Femur (tissue), 1 donor: ENCODE measurements at regions not wholly inside any gene's neighbourhood (a gene's known extent, or its start where the extent isn't known, plus 50 kb on each side); places are given as distances from the start of the nearest gene placed in this dataset.

ENCODE experiments used
- DNase-seq: peaks from one replicate; pipeline ENCODE4 v3.0.0-alpha.2; 2017

DNA sequence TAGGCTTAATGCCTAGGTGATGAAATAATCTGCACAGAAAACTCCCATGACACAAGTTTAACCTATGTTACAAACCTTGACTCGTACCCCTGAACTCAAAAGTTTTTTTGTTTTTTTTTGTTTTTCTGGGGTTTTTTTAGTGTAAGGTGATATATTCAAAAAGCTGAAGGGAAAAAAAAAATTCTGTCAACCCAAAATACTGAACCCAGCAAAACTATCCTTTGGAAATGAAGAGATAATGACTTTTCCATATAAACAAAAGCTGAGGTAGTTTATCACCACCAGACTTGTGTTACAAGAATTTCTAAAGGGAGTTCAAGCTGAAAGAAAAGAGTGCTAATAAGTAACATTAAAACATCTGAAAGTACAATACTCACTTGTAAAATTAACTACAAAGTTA is 448.1 kb downstream of the KCNH5 start:
- DNase-seq, result no peak

GRCh38 chr14:62599616-62600385 is 445.5 kb downstream of the KCNH5 start:
- no peak for DNase-seq

- no peak for DNase-seq
These were observed 442.5 kb downstream of the KCNH5 start for GRCh38 chr14:62602712-62603111.

DNA sequence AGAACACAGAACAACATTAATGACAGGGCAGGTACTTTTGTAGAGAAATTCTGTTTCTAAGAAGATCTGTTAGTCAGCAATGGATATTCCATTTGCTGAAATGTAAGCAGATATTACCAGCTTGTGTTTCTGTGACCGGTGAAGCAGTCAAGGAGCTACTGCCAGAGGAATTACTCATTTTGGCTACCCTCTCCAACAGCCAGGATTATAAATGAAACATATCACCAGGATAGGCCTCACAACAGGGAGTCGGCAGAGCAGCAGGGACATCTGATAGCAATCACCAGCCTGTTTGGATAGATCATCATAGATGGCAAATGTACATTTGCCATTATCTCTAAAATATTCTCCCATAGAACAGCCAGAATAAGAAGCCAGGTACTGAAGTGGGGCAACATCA is 440.7 kb downstream of the KCNH5 start:
- no peak for DNase-seq

- DNase-seq, result no peak
These were observed 431.1 kb downstream of the KCNH5 start for GRCh38 chr14:62614122-62614521.

DNA sequence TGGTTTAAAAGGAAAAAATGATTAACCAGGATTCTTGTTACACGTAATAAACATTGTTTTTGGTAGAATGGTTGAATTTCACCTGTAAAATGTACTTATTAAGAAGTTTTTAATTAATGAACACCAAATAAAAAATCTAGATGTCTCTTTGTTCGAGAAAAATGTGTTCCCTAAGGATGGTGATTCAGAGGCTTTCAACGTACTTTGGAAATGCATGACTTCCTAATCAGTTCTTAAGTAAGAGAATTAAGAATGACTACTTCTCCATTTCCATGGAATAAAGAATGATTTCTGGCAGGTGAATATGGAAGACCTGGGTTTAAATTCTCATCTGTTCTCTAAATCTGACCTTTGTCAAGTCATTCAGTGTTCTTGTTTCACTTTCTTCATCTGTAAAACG is 428.6 kb downstream of the KCNH5 start:
- no peak for DNase-seq

DNA sequence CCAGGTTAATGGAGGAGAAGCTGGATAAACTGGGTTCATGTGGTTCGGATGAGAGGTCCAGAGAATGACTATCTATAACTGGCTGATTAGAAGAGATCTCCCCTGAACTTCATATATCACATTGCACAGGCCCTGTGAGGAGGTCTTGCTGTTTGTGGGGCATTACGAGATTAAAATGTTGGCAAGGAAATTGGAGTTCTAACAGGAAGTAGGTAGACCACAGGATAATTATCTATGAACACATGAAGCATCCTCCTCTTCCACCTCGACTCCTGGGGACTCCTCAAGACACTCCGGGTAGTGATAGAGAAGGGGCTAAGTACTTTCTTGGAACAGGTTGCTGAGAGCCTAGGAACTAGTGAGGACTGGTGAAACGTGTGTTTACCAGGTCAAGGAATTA is 418.8 kb downstream of the KCNH5 start:
- DNase-seq, result no peak

- DNase-seq, result no peak
These were observed 416.0 kb downstream of the KCNH5 start for GRCh38 chr14:62629176-62629725.

GRCh38 chr14:62631176-62631575 is 414.1 kb downstream of the KCNH5 start:
- DNase-seq, result no peak

DNA sequence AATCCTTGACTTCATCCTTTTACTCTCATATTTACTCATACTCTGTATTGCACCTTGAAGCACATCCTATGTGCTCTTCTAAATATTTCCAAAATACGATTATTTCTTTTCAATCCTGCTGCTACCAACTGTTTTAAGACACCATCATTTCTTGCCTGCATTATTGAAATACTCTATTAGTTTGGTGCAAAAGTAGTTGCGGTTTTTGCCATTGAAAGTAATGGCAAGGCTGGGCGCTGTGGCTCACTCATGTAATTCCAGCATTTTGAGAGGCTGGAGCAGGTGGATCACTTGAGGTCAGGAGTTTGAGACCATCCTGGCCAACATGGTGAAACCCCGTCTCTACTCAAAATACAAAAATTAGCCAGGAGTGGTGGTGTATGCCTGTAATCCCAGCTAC is 412.5 kb downstream of the KCNH5 start:
- DNase-seq, result no peak

DNA sequence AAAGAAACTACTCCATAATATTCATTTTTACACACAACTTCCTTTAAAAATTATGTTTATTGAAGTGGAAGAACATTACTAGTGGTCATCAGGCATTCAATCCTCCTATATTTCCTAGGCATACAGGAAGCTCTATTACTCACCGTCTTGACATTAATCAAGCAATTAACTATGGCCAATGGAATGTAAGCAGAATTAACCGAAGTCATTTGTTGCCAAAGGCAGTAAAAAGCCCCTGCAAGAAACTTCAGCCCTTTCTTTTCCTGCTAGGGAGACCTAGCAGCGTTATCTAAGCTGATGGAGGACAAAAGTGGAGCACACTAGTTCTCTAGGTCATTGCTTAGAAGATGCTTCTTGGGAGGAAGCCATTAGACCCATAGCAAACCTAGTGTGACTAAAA is 399.6 kb downstream of the KCNH5 start:
- no peak for DNase-seq
